T-helper 2 cell treated with Interferon-gamma antibody and Interleukin-4, amounts not matched to agents 100 ng/mL and 5 ng/mL, for 36 hours (primary cell): ENCODE measurements at regions not wholly inside any gene's neighbourhood (a gene's known extent, or its start where the extent isn't known, plus 50 kb on each side); places are given as distances from the start of the nearest gene placed in this dataset.

Experiments used
- intact Hi-C: fragments of 100-400 bp; cut with micrococcal nuclease; formaldehyde crosslinking; loops from one replicate; pipeline ENCODE4 v1.15.1; 2023

GRCh38 chr6:90406957-90407356 is 110.3 kb upstream of the BACH2 start:
- intact Hi-C loops: no loop called here

DNA sequence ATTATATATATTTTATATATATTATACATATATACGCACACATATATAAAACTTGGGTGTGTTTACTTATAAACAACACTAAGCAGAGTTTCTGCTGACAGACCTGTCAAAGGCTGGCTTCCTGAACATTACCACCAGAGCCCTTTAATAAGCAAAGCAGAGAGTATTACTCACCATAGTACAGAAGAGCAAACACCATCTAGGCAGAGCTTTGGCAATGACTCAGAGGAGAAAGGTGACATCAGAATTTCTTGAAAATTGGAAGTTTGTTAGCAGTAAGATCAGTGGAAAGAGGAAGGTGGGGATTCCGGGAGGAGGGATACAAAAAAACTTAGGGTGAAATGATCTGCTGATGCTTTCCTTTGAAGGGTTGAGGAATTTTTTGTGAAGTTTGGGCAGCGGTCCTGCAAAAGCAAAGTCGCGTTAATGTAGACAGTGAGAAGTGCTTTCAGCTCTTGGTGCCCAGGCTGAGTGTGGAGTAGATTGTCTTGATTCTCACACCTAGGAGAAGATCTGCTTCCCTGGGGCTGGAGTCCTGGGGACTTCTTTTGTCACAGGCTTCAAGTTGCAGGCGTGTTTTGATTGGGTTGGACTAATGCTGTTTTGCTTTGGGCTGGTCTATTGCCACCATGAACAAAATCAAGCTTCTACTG is 109.6 kb upstream of the BACH2 start:
- intact Hi-C loops: no loop called here

DNA sequence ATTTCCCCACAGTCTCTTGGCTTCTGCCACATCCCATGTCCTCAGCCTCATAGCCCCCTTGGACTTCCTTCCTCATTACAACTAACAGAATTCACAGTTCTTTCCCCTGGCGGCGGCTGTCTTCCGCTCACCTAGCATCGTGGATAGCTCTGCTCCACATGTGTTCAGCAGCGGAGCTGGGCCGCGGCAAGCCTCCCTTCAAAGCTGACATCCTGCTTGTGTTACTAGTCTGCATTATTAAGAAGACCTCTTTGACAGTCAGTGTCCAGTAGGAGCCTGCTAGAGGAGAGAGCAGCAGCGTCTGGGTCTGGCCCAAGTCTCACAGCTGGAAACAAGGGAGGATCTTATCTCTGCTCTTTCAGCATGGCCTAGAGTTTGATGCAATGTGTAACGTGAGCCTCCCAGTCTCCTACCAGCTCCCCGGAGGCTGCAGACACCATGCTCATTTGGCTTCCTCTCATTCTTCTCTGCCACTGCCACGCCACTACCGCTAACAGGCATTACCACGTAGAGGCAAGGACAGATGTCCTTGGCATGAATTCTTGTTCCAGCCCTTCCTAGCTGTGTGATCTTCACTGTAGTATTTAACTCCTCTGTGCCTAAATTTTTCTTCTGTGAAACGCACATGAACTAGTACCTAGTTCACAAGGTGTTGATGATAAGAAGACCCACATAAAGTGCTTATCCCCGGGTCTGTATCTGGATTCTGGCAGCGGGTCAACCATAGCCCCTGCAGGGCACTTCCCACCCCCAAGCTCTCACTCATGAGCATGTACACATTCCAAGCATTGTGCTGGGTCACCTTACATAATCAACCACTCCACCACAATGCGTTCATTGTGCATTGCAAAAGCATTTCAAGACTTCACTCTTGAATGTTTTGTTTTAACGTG is 107.1 kb upstream of the BACH2 start:
- intact Hi-C loops: no loop called here

GRCh38 chr6:90402831-90403192 is 106.2 kb upstream of the BACH2 start:
- intact Hi-C loops: loop anchor here (1.0 kb wide), 1 partner anchor 8 kb away; no protein-coding TSS in a partner anchor

GRCh38 chr6:90401933-90402830 is 105.5 kb upstream of the BACH2 start:
- intact Hi-C loops: loop anchor here (1.0 kb wide), 1 partner anchor 9 kb away; no protein-coding TSS in a partner anchor

DNA sequence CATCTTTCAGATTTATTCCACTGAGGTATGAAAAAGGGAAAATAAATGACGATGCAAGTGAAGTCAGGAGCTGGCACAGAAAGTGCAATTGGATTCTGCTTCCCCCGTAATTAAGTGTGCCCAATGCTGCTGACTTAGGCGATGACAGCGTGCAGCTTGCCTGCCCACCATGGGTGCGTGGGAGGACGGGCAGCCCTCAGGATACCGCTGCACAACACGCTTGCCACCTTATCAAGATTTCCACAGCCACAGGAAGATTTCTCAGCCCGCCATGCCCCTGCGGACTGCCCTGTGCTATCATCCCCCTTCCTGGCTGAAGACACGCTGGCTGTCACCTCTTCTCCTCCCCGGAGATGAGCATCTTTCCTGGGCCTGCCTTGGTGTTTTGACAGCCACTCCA is 103.3 kb upstream of the BACH2 start:
- intact Hi-C loops: loop anchor here (2.0 to 10.0 kb wide), 2 partner anchors 15 to 185 kb away; partner anchors contain the start of gene MAP3K7

- intact Hi-C loops: loop anchor here (1.0 to 10.0 kb wide), 8 partner anchors 17 to 317 kb away; partner anchors contain the start of gene MAP3K7
Observed at GRCh38 chr6:90397929-90398674, 101.5 kb upstream of the BACH2 start.

- intact Hi-C loops: loop anchor here (10.0 kb wide), 1 partner anchor 188 kb away; the partner anchor contains the start of gene MAP3K7
Observed at GRCh38 chr6:90397047-90397446, 100.4 kb upstream of the BACH2 start.

DNA sequence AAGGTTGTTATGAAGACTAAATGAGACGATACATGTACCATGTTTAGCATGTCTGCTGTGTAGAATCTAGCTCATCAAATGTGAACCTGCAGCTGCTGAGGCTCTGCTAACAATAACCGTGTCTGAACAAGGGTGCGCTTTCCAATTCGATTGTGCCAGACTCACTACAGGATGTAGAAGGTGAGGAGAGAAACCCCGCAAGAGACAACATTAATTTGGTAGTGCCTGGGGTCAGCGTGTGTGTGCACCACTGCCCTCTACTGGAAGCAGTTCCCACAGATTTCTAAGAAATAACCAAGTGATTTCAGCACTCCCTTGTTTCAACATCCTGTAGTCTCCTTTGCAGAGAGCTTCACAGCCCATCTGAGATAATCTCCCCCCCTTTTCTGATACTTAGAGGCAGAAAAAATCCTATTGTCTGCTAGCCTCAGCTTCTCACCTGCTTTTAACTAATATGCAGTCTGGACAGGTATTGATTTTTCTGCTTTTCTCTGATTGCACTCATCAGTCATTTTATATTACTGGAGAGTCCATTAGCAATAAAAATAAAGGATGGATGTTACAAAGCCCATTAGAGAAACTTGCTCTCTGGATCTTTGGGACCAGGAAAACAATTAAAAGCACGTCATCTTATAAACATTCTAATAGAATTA is 96.7 kb upstream of the BACH2 start:
- intact Hi-C loops: loop anchor here (1.0 to 10.0 kb wide), 9 partner anchors 18 to 453 kb away; partner anchors contain the start of genes BACH2 and MAP3K7

GRCh38 chr6:90390379-90390778 is 93.7 kb upstream of the BACH2 start:
- intact Hi-C loops: loop anchor here (5.0 to 10.0 kb wide), 2 partner anchors 38 to 194 kb away; partner anchors contain the start of gene MAP3K7

DNA sequence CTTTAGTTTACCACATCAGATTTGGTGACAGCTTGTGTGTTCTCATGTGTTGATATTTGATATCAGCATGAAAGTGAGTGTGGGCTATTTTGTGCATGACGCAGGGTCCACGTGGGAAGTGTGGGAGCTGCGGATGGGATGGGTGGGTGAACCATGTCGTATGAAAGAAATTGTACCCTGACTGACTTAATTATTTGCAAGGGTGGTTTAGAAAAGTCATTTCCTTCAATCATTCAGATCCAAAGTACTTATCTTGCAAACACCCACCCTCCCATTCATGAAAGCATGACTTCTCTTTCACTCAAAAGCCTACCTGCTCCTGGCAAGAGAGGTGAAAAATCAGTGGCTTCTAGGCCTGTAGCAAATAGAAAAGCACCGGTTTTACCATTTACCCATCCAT is 91.8 kb upstream of the BACH2 start:
- intact Hi-C loops: no loop called here

DNA sequence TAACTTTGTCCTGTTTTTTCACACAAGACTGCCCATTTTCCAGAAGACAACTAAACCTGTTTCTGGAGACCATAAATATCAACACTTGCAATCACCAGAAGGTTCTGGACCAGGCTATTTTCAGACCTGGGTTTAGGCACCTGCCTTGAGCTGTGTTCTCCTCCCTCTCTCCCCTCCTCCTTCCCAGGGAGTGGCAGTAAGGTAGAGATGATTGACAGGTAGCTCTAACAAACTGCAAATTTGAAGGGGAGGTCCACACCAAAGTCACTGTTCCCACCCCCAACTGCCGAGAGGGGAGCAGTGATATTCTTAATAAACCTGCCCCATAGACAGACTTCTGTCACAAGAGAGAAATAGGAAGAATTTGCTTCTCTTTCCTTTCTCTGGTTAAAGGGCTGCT is 91.2 kb upstream of the BACH2 start:
- intact Hi-C loops: no loop called here

DNA sequence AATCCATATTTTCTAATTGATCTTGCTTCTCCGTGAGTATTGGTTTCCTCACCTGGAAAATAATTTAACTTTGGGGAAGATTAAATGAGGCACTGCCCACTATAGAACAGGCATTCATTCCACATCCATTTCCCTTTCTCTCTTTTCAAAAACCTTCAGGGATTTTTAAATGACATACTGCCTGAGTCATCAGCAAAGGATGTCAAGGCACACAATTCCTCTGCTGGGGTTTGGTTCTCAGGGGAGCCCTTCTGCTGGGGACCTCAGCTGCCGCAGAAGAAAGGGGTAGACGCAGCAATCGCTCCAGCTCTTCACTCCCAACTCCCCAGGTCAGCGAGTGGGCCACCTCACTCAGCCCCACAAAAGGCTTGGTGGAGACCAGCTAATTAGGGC is 90.7 kb upstream of the BACH2 start:
- intact Hi-C loops: no loop called here

DNA sequence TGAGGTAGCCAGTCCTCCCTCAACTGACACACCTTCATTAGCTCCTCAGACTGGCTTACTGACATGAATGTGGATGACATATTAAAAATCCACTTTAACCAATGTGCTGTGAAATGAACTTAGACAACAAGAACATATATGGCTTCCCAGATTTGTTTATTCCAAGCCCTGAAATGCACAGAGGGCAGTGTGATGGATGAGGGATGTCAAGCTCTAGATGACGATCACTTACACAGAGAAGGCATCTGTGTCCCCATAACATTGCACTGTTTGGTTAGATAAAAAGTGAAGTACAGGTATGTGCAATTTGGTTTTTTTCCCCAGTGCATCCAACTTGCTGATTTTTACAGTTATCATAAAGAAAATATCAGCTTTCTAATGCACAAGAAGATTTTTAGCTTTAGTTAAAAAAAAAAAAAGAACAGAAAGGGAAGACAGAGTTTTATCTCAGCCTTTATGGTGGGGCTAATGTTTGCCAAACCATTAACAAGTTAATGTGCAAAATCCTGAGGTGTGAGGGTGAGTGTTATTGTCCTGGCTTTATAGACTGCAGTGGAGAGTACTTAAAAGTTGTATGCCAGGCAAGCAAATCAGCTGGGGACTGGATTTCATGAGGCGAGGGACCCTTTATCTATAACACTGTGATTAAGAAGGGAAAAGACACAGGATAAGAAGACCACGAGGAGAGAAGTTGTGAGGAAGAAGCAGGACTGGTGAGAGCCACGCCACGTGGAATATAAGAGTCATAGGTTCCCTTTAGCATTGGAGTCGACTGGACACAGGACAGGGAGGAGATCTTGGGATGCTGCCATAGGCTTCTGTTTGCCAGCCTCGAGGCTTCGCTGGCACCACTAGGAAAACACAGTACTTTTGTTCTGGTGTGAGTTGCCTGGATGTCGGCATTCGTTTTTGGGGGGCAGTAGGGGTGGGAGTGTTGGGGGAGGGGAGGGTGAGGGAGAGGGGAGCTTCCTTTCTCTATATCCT is 90.0 kb upstream of the BACH2 start:
- intact Hi-C loops: no loop called here

GRCh38 chr6:90385759-90386313 is 89.2 kb upstream of the BACH2 start:
- intact Hi-C loops: no loop called here

DNA sequence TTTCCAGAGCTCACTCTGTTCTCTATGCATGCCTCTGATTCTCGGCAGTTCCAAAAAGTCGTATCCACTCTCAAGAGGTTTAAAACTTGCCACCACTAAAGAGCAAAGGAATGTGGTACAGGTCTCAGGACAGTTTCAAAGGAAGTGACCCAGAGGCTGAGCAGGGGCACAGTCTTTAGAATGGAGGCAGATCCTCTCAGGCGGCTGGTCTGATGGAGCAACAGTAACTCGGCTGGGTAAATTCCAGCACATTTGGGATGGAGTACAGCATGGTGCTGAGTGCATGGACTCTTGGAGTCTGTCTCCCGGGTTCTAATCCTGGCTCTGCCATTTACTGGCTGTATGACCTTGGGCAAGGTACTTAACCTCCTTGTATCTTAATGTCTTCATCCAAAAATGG is 88.1 kb upstream of the BACH2 start:
- intact Hi-C loops: no loop called here

DNA sequence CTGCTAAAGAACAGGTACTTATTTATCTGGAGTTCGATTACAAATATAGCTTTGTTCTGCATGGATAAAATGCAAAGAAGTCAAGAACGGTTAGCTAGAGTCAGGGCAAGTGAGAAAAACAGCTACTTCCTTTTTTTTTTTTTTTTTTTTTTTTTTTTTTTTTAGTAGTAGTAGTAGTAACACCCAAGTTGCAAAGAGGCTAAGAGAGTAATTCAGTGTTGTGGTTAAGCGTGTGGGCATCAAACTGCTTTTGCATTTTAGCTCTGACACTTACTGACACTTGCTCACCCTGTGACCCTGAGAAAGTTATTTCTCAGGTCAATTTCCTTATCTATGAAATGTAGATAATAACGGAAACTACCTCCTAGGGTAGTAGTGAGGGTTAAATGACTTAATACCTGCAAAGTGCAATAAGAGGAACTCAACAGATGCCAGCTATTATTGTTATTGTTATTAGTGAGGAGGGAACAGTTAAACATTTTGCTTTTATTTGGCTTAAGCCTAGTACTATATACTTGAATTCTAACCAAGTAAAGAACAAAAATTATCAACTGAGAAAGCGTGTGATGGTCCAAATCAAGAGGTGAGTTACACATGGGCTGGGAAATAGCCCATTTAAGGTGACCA is 86.7 kb upstream of the BACH2 start:
- intact Hi-C loops: loop anchor here (2.0 kb wide), 1 partner anchor 15 kb away; no protein-coding TSS in a partner anchor

GRCh38 chr6:90382760-90383159 is 86.1 kb upstream of the BACH2 start:
- intact Hi-C loops: loop anchor here (2.0 kb wide), 1 partner anchor 14 kb away; no protein-coding TSS in a partner anchor
